Right lobe of liver (tissue), 6 donors: ENCODE measurements at regions not wholly inside any gene's neighbourhood (a gene's known extent, or its start where the extent isn't known, plus 50 kb on each side); places are given as distances from the start of the nearest gene placed in this dataset.
A peak's percentile ranks its signal among the peaks of the same experiment; 100 is the strongest.

Source experiments
- ATAC-seq, 4 donors: fragments of 200-7000 bp; cut with Tn5 transposase; one replicate each; pipeline ENCODE4 v1.9.1; 2020; ENCODE audit warnings: mild to moderate bottlenecking in 4 of 4, moderate library complexity in 4 of 4
- DNase-seq, 3 donors: peaks; one replicate each; pipeline ENCODE4 v3.0.0-alpha.2; 2020
- H3K27ac ChIP-seq, 3 donors: fragments of 200-600 bp; one replicate each; pipeline ENCODE4 v1.8.0; 2022
- H3K27me3 ChIP-seq, 2 donors: fragments of 200-600 bp; one replicate each; pipeline ENCODE4 v1.8.0; 2022
- H3K36me3 ChIP-seq, 4 donors: fragments of 200-600 bp; sonication (generic) in 1 of 4; one replicate each; pipeline versions ENCODE4 v1.5.1 to v1.8.0; 2017 to 2022; ENCODE audit warnings: control low read depth in 1 of 4
- H3K4me1 ChIP-seq, 4 donors: fragments of 200-600 bp; sonication (generic) in 1 of 4; one replicate each; pipeline versions ENCODE4 v1.5.1 to v1.8.0; 2017 to 2022; ENCODE audit warnings: control low read depth in 1 of 4
- H3K4me3 ChIP-seq, 3 donors: fragments of 200-600 bp; one replicate each; pipeline ENCODE4 v1.8.0; 2022
- H3K9me3 ChIP-seq, 4 donors: fragments of 200-600 bp; sonication (generic) in 1 of 4; one replicate each; pipeline versions ENCODE4 v1.5.1 to v1.8.0; 2017 to 2022; ENCODE audit warnings: control low read depth in 1 of 4
- POLR2A ChIP-seq: fragments of 450-650 bp; IDR thresholded peaks from one replicate; pipeline ENCODE4 v1.6.1; 2017; ENCODE audit warnings: antibody characterized with exemption, mild to moderate bottlenecking
- WGBS: methylation state at CpG from one replicate; pipeline ENCODE4 v1.1.6; 2018; ENCODE audit warnings: low coverage, low lambda C conversion rate; ENCODE audit not compliant: insufficient coverage; ENCODE audit errors: missing lambda C conversion rate; 5-methylcytosine and 5-hydroxymethylcytosine counted together
- intact Hi-C, 2 donors: fragments of 100-400 bp; cut with DNase I; formaldehyde crosslinking; loops; one replicate each; pipeline versions ENCODE4 v1.11.2 to v1.14.1; 2022
- TF ChIP-seq, protein P1 (sequence below), 4 donors: fragments of 200-600 bp in 3 of 4; fragments of 450-650 bp in 1 of 4; IDR thresholded peaks; one replicate each; pipeline versions ENCODE4 v1.5.1 to v1.8.0; 2016 to 2022; ENCODE audit warnings: antibody characterized with exemption in 4 of 4, mild to moderate bottlenecking in 2 of 4
- donor health status: DM: no; HTN: yes; CAD: no.
- donor health status: DM: no; HTN: no; CAD: no.
- donor health status: DM: no; HTN: no; CAD: no.
- donor health status: DM: no; HTN: yes; CAD: no.
- donor health status: DM: no; HTN: yes; CAD: no.

DNA sequence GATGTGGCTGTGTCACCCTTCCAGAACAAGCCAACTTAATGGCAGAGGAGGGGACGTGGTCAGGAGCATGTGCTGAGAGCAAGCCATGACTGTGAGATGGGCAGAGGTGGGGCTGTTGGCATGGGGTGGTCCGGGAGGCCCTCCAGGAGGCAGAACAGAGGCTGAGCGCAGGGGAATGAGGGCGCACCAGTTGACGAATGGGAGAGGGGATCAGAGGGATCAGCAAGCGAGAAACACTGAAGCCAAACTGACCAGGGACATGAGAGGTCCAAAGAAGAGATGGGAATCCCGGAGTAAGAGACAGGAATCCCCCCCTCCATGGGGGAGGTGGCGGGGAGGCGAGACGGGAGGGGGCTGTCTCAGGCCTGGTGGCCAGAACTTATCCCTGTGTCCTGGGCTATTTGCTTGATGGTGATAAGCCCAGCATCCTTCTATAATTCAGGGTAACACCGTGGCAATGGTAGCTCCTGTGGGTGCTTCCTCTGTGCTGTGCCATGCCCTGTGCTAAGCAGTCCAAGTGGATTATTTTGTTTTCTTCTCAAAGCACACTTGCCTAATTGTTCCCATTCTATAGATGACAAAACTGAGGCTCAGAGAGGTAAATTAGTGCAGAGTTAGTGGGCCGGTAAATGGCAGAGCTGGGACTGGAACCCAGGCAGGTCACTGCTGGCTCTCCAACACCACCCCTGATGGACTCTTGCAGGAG is 83.4 kb upstream of the SHISAL1 start:
- Histone ChIP-seq H3K4me1 (no peaks in the 10 kb centered on the region), H3K4me3 (no peak overlapping the region), H3K36me3 (no peaks in the 10 kb centered on the region), H3K27me3 (no peaks in the 10 kb centered on the region), H3K27ac (no peak overlapping the region), H3K9me3 (no peaks in the 10 kb centered on the region)
- DNase-seq (peak in 1 of 3 donors; percentile 22), ATAC-seq (no peak)
- 73% methylated on average over 7 of the region's 12 CpGs for WGBS
- intact Hi-C loops, result no loop called here
- TF ChIP-seq POLR2A, result no peak
- TF ChIP-seq, protein P1, sequence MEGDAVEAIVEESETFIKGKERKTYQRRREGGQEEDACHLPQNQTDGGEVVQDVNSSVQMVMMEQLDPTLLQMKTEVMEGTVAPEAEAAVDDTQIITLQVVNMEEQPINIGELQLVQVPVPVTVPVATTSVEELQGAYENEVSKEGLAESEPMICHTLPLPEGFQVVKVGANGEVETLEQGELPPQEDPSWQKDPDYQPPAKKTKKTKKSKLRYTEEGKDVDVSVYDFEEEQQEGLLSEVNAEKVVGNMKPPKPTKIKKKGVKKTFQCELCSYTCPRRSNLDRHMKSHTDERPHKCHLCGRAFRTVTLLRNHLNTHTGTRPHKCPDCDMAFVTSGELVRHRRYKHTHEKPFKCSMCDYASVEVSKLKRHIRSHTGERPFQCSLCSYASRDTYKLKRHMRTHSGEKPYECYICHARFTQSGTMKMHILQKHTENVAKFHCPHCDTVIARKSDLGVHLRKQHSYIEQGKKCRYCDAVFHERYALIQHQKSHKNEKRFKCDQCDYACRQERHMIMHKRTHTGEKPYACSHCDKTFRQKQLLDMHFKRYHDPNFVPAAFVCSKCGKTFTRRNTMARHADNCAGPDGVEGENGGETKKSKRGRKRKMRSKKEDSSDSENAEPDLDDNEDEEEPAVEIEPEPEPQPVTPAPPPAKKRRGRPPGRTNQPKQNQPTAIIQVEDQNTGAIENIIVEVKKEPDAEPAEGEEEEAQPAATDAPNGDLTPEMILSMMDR (IDR thresholded peaks at IDR 0.05), result no peak

DNA sequence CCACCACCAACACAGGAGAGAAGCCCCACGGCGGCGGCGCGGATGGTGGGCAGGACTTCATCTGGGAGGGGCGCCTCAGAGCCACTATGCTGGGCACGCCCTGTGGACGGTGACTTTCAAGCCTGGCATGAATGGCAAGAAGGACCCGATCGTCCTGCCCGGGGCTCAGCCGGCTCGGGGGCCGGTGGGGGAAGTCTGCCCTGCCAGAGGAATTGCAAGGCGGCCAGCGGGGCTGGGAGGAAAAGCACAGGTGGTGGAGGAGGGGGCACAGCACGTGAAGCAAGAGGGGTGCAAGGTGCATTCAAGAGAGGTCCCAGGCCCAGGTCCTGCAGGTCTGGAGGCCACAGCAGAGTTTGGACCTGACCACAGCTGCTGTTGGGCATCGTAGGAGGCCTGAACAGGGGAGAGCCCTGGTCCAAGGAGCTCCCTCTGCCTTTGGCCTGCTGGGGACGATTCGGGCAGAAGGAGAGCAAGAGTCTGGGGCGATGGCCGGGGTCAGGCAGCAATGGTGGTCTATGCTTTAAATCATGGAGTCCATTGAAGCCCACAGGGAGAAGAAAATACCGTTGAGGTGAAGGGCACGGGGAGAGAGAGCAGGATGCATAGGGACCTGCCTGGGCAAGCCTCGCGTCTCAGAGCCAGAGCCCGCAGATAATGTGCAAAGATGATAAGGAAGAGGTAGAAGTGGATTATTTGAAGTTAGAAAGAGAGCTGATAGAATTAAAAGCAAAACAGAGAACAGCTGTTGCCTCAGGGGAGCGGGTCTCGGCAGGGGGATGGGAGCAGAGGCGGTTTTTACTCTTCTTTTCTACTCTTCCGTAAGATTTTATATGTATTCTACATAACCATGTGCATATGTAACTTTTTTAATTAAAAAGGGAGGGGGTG is 82.6 kb upstream of the SHISAL1 start:
- Histone ChIP-seq H3K9me3 (no peaks in the 10 kb centered on the region), H3K36me3 (no peaks in the 10 kb centered on the region), H3K4me3 (no peak overlapping the region), H3K27me3 (no peaks in the 10 kb centered on the region), H3K27ac (no peak overlapping the region), H3K4me1 (no peaks in the 10 kb centered on the region)
- DNase-seq, result peak in 2 of 3 donors; percentile 26 to 34
- WGBS, result 81% methylated on average over 23 of the region's 31 CpGs
- ATAC-seq, result no peak
- TF ChIP-seq, protein P1 (IDR thresholded peaks at IDR 0.05), result no peak
- TF ChIP-seq POLR2A, result no peak
- intact Hi-C loops, result no loop called here

DNA sequence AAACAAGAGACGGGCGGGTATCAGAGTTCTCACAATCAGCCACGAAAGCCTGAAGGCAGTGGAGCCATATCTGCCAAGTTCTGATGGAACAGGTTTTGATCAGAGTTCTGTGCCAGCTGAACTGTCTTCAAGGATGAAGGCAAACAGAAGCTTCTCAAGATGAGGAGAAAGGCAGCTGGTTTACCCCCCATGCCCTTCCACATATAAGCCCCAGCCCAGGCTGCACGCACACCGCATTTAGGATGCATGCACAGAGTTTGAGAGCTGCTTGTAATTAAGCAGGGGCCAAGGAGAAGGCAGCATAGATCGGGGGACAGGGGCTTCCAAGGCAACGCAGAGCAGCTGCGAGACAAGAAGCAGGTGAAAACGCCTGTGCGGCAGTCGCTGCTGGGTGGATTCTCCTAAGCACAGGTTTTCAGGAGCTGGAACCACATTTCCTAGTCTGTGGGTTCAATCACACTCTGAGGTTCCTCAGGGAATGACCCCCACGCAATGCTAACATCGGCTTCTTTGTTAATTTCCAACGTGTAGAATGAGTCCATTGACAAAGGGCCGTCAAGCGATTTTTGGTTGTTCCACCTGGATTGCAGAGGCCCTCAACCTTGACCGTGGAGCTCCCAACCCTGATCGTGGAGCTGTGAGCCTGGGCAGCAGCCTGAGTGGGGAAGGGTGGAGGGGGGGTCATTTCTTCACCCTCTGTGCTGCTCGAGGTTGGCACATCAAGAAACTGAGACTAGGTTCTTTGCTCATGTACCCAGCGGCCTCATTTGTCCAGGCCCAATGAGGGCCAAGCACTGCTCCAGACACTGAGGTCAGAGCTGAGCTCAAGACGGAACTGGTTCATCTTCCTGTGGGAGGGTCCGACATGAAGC is 81.7 kb upstream of the SHISAL1 start:
- H3K4me3 ChIP-seq, result no peak overlapping the region
- no peak for ATAC-seq
- WGBS, result 62% methylated on average over 6 of the region's 22 CpGs
- no peaks in the 10 kb centered on the region for H3K27me3 ChIP-seq
- H3K27ac ChIP-seq, result no peak overlapping the region
- intact Hi-C loops, result no loop called here
- H3K36me3 ChIP-seq, result no peaks in the 10 kb centered on the region
- peak in 2 of 3 donors; percentile 27 to 44 for DNase-seq
- H3K9me3 ChIP-seq, result no peaks in the 10 kb centered on the region
- no peaks in the 10 kb centered on the region for H3K4me1 ChIP-seq
- TF ChIP-seq, protein P1 (IDR thresholded peaks at IDR 0.05), result no peak
- TF ChIP-seq POLR2A, result no peak

DNA sequence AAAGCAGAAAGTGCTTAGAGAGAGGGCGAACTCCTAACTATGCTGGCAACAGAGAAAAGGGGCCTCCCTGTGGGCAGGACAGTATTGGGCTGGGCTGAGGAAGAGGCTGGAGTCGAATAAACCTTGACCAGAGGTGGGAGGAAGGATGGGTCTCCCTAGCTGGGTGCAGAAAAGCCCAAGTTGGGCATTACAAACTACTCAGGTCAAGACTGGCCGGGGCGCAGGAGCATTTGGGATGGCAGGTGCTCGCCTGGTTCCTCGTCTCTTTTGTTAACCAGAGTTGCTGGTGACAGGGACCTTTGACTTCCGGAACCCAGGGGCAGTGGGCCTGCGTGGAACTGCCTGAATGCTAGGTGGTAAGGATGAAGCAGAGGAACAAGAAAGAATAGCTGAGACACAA is 80.3 kb upstream of the SHISAL1 start:
- H3K4me1 ChIP-seq, result no peaks in the 10 kb centered on the region
- intact Hi-C loops, result no loop called here
- DNase-seq (peak in 2 of 3 donors; percentile 18 to 20), ATAC-seq (no peak)
- H3K27ac ChIP-seq, result no peak overlapping the region
- H3K9me3 ChIP-seq, result no peaks in the 10 kb centered on the region
- TF ChIP-seq, protein P1 (IDR thresholded peaks at IDR 0.05), result no peak
- TF ChIP-seq POLR2A, result no peak
- no peaks in the 10 kb centered on the region for H3K36me3 ChIP-seq
- H3K27me3 ChIP-seq, result no peaks in the 10 kb centered on the region
- no peak overlapping the region for H3K4me3 ChIP-seq
- WGBS, result 63% methylated on average over 6 of the region's 8 CpGs
